Trophoblast cell (in vitro differentiated cells and primary cell): ENCODE measurements at regions not wholly inside any gene's neighbourhood (a gene's known extent, or its start where the extent isn't known, plus 50 kb on each side); places are given as distances from the start of the nearest gene placed in this dataset.

ENCODE experiments used
- DNase-seq, 2 donors: peaks; one replicate each; pipeline ENCODE4 v3.0.0-alpha.2; 2016
- H2AFZ ChIP-seq: 2 replicates; pipeline ENCODE4 v1.6.1; 2013; ENCODE audit warnings: low read length, moderate library complexity, mild to moderate bottlenecking; ENCODE audit not compliant: insufficient read depth, poor library complexity
- H2AK5ac ChIP-seq: 2 replicates; pipeline ENCODE4 v1.6.1; 2013; ENCODE audit warnings: mild to moderate bottlenecking, low read length
- H2BK120ac ChIP-seq: 2 replicates; pipeline ENCODE4 v1.6.1; 2013; ENCODE audit warnings: low read length, mild to moderate bottlenecking, moderate library complexity; ENCODE audit not compliant: insufficient read depth, poor library complexity
- H2BK12ac ChIP-seq: 2 replicates; pipeline ENCODE4 v1.6.1; 2013; ENCODE audit warnings: mild to moderate bottlenecking, low read length, moderate library complexity
- H2BK5ac ChIP-seq: 2 replicates; pipeline ENCODE4 v1.6.1; 2013; ENCODE audit warnings: low read length, low read depth, moderate library complexity, mild to moderate bottlenecking; ENCODE audit not compliant: poor library complexity
- H3K14ac ChIP-seq: 2 replicates; pipeline ENCODE4 v1.6.1; 2013; ENCODE audit warnings: mild to moderate bottlenecking, low read length
- H3K18ac ChIP-seq: 2 replicates; pipeline ENCODE4 v1.6.1; 2013; ENCODE audit warnings: mild to moderate bottlenecking, low read length
- H3K23ac ChIP-seq: 2 replicates; pipeline ENCODE4 v1.6.1; 2013; ENCODE audit warnings: low read length
- H3K27ac ChIP-seq: 2 replicates; pipeline ENCODE4 v1.5.1; 2013; ENCODE audit warnings: low read depth, mild to moderate bottlenecking, inconsistent platforms, low read length, moderate library complexity
- H3K27me3 ChIP-seq: 2 replicates; pipeline ENCODE4 v1.6.1; 2013; ENCODE audit warnings: inconsistent platforms, mild to moderate bottlenecking, low read length, moderate library complexity; ENCODE audit not compliant: insufficient read depth
- H3K36me3 ChIP-seq, 2 experiments: 1 replicate in 1 of 2; 2 replicates in 1 of 2; pipeline ENCODE4 v1.6.1; 2013; ENCODE audit warnings: low read length in 2 of 2, mild to moderate bottlenecking in 2 of 2, moderate library complexity in 1 of 2; ENCODE audit not compliant: insufficient read depth in 2 of 2, control insufficient read depth in 1 of 2
- H3K4ac ChIP-seq: 2 replicates; pipeline ENCODE4 v1.6.1; 2013; ENCODE audit warnings: low read depth, mild to moderate bottlenecking, low read length, moderate library complexity
- H3K4me1 ChIP-seq, 2 experiments: 1 replicate in 1 of 2; 2 replicates in 1 of 2; pipeline ENCODE4 v1.6.1; 2013; ENCODE audit warnings: low read length in 2 of 2, mild to moderate bottlenecking in 2 of 2, moderate library complexity in 1 of 2; ENCODE audit not compliant: insufficient read depth in 2 of 2, control insufficient read depth in 1 of 2
- H3K4me2 ChIP-seq: 2 replicates; pipeline ENCODE4 v1.6.1; 2013; ENCODE audit warnings: inconsistent platforms, mild to moderate bottlenecking, low read length, moderate library complexity
- H3K4me3 ChIP-seq: 2 replicates; pipeline ENCODE4 v1.5.1; 2013; ENCODE audit warnings: mild to moderate bottlenecking, low read depth, low read length, inconsistent platforms
- H3K79me1 ChIP-seq: one replicate; pipeline ENCODE4 v1.6.1; 2013; ENCODE audit warnings: low read length
- H3K79me2 ChIP-seq: 2 replicates; pipeline ENCODE4 v1.6.1; 2013; ENCODE audit warnings: low read length, mild to moderate bottlenecking; ENCODE audit not compliant: control insufficient read depth, insufficient read depth, poor library complexity
- H3K9ac ChIP-seq: 2 replicates; pipeline ENCODE4 v1.6.1; 2013; ENCODE audit warnings: mild to moderate bottlenecking, low read length
- H3K9me3 ChIP-seq: 2 replicates; pipeline ENCODE4 v1.6.1; 2013; ENCODE audit warnings: low read depth, mild to moderate bottlenecking, control low read depth, inconsistent platforms, low read length; ENCODE audit not compliant: insufficient read depth
- H4K12ac ChIP-seq: 2 replicates; pipeline ENCODE4 v1.6.1; 2013; ENCODE audit warnings: low read depth, mild to moderate bottlenecking, low read length, moderate library complexity
- H4K8ac ChIP-seq: 2 replicates; pipeline ENCODE4 v1.6.1; 2013; ENCODE audit warnings: low read depth, mild to moderate bottlenecking, low read length, moderate library complexity
- H4K91ac ChIP-seq: one replicate; pipeline ENCODE4 v1.6.1; 2013; ENCODE audit warnings: low read depth, mild to moderate bottlenecking, low read length, moderate library complexity
- WGBS: extraction: QIAGEN DNeasy Blood & Tissue Kit; methylation state at CpG from one replicate; pipeline ENCODE4 v1.1.7; 2013; ENCODE audit warnings: missing lambda C conversion rate; ENCODE audit not compliant: insufficient read length, insufficient coverage; ENCODE audit errors: extremely low coverage; 5-methylcytosine and 5-hydroxymethylcytosine counted together

DNA sequence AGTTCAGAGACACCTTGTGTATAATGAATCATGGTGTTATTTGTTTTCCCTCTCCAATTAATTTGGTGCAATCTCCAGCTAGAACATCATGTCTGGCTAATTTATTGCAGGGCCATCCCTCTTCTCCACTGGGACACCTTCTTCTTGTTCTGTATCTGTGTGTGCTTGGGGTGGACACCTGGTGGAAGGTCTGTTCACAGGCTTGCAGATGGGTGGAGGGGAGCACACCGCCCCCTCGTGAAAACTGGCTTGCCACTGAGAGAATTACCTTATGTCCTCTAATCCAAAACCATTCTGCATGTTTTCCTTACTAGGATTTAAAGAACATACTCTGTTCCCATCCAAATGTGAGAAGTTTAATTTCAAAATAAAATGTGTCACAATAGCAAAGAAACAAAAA lies 1160.4 kb upstream of the ZEB2 start:
- Histone ChIP-seq H2BK5ac (no peak overlapping the region), H2AK5ac (no peak overlapping the region), H3K18ac (no peak overlapping the region), H3K14ac (no peak overlapping the region), H3K4me3 (no peak overlapping the region), H3K9me3 (no peaks in the 10 kb centered on the region), H3K4ac (no peak overlapping the region), H3K79me1 (no peaks in the 10 kb centered on the region), H3K9ac (no peak overlapping the region), H3K23ac (no peak overlapping the region), H2AFZ (no peak overlapping the region), H2BK120ac (no peak overlapping the region), H3K36me3 (no peaks in the 10 kb centered on the region), H3K79me2 (no peaks in the 10 kb centered on the region), H3K27me3 (no peaks in the 10 kb centered on the region), H3K4me2 (no peak overlapping the region), H2BK12ac (no peak overlapping the region), H3K4me1 (no peaks in the 10 kb centered on the region), H4K91ac (no peak overlapping the region), H4K8ac (no peak overlapping the region), H3K27ac (no peak overlapping the region), H4K12ac (no peak overlapping the region)
- no CpG with 5 or more reads among the region's 2 CpGs for whole genome bisulfite sequencing
- no peak for DNase-seq

DNA sequence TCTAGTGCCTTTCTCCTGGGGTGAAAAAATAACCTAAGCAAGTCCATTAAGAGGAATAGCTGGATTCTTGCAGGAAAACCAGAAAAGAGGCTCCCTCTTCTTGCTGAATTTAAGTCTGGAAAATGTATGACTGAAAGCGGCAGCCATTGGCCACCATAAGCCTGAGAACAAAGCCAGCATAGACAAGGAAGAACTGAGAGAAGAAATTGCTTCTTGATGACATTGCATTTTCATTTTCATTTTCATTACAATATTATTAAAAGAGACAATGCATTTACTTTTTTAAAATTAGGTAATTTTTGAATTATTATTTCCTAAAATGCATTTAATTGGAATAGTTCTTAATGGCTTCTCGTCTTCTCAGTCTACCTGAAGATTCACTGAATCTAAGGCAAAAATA lies 1157.5 kb upstream of the ZEB2 start:
- Histone ChIP-seq H2BK5ac (no peak overlapping the region), H3K9me3 (no peaks in the 10 kb centered on the region), H4K8ac (no peak overlapping the region), H3K79me2 (no peaks in the 10 kb centered on the region), H2BK120ac (no peak overlapping the region), H4K91ac (no peak overlapping the region), H2AK5ac (no peak overlapping the region), H3K4me2 (no peak overlapping the region), H3K18ac (no peak overlapping the region), H3K9ac (no peak overlapping the region), H3K36me3 (no peaks in the 10 kb centered on the region), H3K79me1 (no peaks in the 10 kb centered on the region), H3K14ac (no peak overlapping the region), H3K4me3 (no peak overlapping the region), H2AFZ (no peak overlapping the region), H4K12ac (no peak overlapping the region), H3K4ac (no peak overlapping the region), H3K27ac (no peak overlapping the region), H3K27me3 (no peaks in the 10 kb centered on the region), H3K4me1 (no peaks in the 10 kb centered on the region), H2BK12ac (no peak overlapping the region), H3K23ac (no peak overlapping the region)
- WGBS, result no CpG with 5 or more reads among the region's 2 CpGs
- no peak for DNase-seq

DNA sequence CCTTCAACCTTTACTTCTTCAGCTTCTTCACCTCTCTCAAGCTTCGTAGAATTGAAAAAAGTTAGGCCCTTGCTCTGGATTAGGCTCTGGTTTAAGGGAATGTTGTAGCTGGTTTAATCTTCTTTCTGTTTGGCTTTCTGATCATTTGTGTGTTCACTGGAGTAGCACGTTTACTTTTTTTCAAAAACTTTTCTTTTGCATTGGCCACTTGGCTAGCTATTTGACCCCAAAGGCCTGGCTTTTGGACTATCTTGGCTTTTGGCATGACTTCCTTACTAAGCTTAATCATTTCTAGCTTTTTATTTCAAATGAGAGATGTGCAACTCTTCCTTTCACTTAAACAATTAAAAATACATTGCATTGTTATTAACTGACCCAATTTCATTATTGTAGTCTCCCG lies 1154.8 kb upstream of the ZEB2 start:
- no peak overlapping the region for H4K8ac ChIP-seq
- H2AK5ac ChIP-seq, result no peak overlapping the region
- H3K27ac ChIP-seq, result no peak overlapping the region
- no peaks in the 10 kb centered on the region for H3K79me2 ChIP-seq
- no peaks in the 10 kb centered on the region for H3K27me3 ChIP-seq
- H3K23ac ChIP-seq, result no peak overlapping the region
- H3K14ac ChIP-seq, result no peak overlapping the region
- DNase-seq, result no peak
- H3K4ac ChIP-seq, result no peak overlapping the region
- no peak overlapping the region for H4K91ac ChIP-seq
- no peaks in the 10 kb centered on the region for H3K36me3 ChIP-seq
- no peaks in the 10 kb centered on the region for H3K79me1 ChIP-seq
- H2BK5ac ChIP-seq, result no peak overlapping the region
- H3K4me3 ChIP-seq, result no peak overlapping the region
- no peak overlapping the region for H3K4me2 ChIP-seq
- no peak overlapping the region for H2BK120ac ChIP-seq
- H3K9ac ChIP-seq, result no peak overlapping the region
- no peaks in the 10 kb centered on the region for H3K9me3 ChIP-seq
- H2AFZ ChIP-seq, result no peak overlapping the region
- H3K18ac ChIP-seq, result no peak overlapping the region
- WGBS, result no CpG with 5 or more reads among the region's 3 CpGs
- H3K4me1 ChIP-seq, result no peaks in the 10 kb centered on the region
- no peak overlapping the region for H4K12ac ChIP-seq
- H2BK12ac ChIP-seq, result no peak overlapping the region

DNA sequence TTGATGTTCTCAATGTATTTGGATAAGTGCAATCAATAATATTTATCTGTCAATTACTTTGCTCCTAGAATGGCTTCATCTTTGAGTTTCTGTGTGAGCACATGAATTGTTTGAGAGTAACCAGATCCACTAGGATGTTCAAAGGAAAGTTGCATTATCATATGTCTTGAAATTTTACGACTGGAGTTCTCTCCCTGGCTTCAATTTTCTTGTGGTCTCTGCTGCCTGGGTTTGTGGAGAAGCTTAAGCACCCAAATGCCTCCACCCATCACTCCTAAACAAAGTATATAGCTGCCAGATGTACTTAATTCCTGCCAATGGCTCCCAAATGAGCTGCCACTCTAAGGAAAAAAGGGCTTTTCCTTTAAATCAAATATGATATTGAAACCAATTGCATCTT lies 1149.4 kb upstream of the ZEB2 start:
- Histone ChIP-seq H3K9me3 (no peaks in the 10 kb centered on the region), H3K4me1 (no peaks in the 10 kb centered on the region), H4K8ac (no peak overlapping the region), H2AK5ac (no peak overlapping the region), H2BK12ac (no peak overlapping the region), H3K4me2 (no peak overlapping the region), H3K4me3 (no peak overlapping the region), H2AFZ (no peak overlapping the region), H3K14ac (no peak overlapping the region), H4K12ac (no peak overlapping the region), H3K27me3 (no peaks in the 10 kb centered on the region), H4K91ac (no peak overlapping the region), H3K79me1 (no peaks in the 10 kb centered on the region), H3K27ac (no peak overlapping the region), H3K4ac (no peak overlapping the region), H3K18ac (no peak overlapping the region), H2BK120ac (no peak overlapping the region), H2BK5ac (no peak overlapping the region), H3K79me2 (no peaks in the 10 kb centered on the region), H3K36me3 (no peaks in the 10 kb centered on the region), H3K9ac (no peak overlapping the region), H3K23ac (no peak overlapping the region)
- no CpG with 5 or more reads among the region's 1 CpG for WGBS
- DNase-seq, result no peak
